GM18502 (cell line): ENCODE measurements at regions not wholly inside any gene's neighbourhood (a gene's known extent, or its start where the extent isn't known, plus 50 kb on each side); places are given as distances from the start of the nearest gene placed in this dataset.
A peak's percentile ranks its signal among the peaks of the same experiment; 100 is the strongest.

Experiments used
- ATAC-seq: cut with Tn5 transposase; IDR thresholded peaks from one replicate; pipeline ENCODE4 v1.9.1; 2021; ENCODE audit warnings: mild to moderate bottlenecking; ENCODE audit not compliant: unreplicated experiment, poor library complexity

- ATAC-seq = no peak
Observed at GRCh38 chr3:59551834-59552233, 502.0 kb upstream of the CFAP20DC start.

DNA sequence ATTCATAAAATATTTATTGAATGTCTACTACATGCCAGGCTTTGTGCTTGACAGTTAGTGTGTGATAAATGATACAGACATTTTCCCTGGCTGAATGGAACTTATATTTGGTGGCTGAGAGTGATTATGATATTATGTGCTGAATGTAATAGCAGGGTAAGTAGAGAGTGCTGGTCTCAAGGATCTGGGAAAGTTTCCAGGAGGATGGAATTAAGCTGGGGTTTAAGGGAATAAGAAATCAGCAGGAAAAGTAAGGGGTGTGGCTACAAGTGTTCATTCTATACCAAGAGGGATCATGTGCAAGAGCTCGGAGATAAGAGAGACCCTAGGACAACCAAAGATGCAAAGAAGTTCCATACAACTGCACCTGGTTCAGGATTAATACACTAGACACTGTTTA lies 500.1 kb upstream of the CFAP20DC start:
- ATAC-seq = no peak

GRCh38 chr3:59547874-59548273 lies 498.0 kb upstream of the CFAP20DC start:
- ATAC-seq = no peak

GRCh38 chr3:59546522-59546921 lies 496.7 kb upstream of the CFAP20DC start:
- ATAC-seq = no peak

GRCh38 chr3:59545374-59545773 lies 495.5 kb upstream of the CFAP20DC start:
- no peak for ATAC-seq

DNA sequence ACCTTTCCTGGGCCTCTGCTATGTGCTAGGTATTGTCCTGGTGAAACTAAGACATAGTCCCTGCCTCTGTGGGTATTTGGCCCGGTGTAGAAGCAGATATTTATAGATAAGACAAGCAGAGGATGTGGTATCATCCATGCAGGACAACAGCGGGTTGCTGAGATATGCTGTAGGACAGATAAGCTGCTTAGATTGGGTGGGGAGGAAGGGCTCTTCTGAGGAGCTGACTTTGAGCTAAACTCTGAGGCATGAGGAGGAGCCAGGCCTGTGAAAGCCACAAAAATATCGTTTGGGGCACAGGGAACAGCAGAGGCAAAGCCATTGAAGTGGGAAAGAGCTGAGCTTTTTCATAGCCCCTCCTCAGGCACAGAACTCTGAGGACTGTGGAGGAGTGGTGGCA lies 492.5 kb upstream of the CFAP20DC start:
- ATAC-seq = no peak

- peak; percentile 92 for ATAC-seq
Observed at GRCh38 chr3:59540696-59541095, 490.9 kb upstream of the CFAP20DC start.

GRCh38 chr3:59540241-59540640 lies 490.4 kb upstream of the CFAP20DC start:
- ATAC-seq = no peak

- no peak for ATAC-seq
Observed at GRCh38 chr3:59538753-59539432, 489.1 kb upstream of the CFAP20DC start.

- ATAC-seq = no peak
Observed at GRCh38 chr3:59535791-59536221, 486.0 kb upstream of the CFAP20DC start.

- ATAC-seq = no peak
Observed at GRCh38 chr3:59531994-59532393, 482.2 kb upstream of the CFAP20DC start.

- ATAC-seq = no peak
Observed at GRCh38 chr3:59531066-59531745, 481.4 kb upstream of the CFAP20DC start.

DNA sequence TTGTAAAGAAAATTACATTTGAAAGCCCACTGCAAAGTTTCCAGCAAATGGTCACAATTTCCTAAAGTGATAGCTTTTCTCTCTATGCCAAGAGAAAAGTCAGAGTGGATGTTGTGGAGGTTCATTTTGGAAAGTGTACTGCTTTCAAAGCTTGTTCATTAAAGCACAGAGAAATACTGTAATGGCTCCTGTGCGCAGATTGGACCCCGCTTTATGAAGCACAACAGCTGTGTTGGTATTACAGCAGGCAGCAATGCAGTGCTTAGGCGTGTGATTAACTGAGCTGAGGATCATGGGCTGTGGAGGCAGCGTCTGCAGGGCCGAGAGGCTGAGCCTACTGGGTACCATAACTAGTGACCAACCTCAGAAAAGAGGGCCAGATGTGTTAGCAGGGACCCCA lies 478.4 kb upstream of the CFAP20DC start:
- no peak for ATAC-seq

GRCh38 chr3:59527493-59527892 lies 477.7 kb upstream of the CFAP20DC start:
- ATAC-seq = no peak

- peak; percentile 54 for ATAC-seq
Observed at GRCh38 chr3:59526999-59527398, 477.2 kb upstream of the CFAP20DC start.

GRCh38 chr3:59522550-59522949 lies 472.7 kb upstream of the CFAP20DC start:
- no peak for ATAC-seq

DNA sequence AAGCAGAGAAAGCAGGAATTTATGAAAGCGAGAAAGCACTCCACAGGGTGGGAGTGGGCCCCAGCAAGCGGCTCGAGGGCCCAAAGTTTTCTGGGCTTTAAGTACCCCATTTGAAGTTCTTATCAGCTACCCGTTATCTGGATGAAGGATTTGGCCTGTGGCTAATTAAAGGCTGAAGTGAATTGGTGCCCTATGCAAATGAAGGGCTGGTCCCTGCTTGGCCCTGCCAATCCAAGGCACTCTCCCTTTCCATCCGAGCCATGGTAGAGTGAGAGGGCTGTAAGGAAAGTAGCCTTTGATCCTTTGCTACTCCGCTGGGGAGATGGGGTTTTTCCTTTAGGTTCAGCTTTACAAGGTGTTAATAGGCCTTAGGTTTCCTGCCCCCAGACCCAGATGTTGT lies 469.3 kb upstream of the CFAP20DC start:
- no peak for ATAC-seq

DNA sequence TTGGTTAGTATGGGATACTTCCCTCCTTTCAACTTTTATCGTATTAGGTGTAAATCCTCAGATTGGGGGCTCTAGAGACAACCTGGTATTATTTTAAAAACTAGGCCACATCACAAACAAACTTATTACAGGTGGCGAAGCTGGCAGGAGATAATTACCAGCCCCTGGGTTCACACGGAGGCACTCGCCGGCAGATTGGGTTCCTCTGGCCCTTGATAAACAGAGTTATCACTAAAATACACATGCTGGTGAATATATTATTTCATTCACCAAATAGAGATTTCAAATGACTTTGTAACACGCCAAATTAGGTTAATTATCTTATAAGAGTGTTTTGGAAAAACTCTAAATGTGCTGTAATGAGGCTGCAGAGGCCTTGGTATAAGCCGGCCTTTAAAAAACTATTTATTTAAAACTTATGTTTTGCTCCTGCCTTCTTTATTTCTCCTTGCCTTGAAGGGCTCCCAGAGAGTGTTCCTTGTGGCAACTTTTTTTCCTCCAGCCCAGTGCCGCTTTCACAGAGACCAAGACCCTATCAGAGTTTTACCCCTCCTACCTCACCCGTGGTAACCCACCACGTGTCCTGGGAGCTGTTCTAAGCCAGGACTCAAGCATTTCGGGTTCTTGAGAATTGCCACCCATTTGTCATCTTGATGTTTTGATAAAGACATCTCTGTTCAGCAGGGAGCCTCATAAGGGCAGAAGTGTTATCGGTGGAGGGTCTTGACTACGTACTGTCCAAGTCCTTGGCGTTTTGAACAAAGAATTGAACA lies 468.6 kb upstream of the CFAP20DC start:
- no peak for ATAC-seq

DNA sequence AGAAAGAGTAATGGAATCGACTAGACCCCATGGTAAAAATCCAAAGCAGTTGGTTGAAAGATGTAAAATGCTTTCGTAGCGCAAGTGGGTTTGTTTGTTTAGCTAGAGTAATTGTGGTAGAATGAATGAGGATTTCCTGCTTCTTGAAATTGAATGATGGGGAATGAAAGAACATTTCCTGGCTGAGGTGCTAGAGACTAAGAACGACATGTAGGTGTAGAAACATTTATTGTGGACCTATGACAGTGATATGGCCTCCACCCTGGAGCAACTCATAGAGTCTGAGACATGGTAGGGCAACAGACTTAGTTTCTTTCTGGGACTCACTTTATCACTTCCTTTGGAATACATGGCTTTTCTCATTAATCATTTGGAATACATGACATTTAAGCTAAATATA lies 467.6 kb upstream of the CFAP20DC start:
- ATAC-seq = no peak

- ATAC-seq = no peak
Observed at GRCh38 chr3:59515966-59516365, 466.1 kb upstream of the CFAP20DC start.

DNA sequence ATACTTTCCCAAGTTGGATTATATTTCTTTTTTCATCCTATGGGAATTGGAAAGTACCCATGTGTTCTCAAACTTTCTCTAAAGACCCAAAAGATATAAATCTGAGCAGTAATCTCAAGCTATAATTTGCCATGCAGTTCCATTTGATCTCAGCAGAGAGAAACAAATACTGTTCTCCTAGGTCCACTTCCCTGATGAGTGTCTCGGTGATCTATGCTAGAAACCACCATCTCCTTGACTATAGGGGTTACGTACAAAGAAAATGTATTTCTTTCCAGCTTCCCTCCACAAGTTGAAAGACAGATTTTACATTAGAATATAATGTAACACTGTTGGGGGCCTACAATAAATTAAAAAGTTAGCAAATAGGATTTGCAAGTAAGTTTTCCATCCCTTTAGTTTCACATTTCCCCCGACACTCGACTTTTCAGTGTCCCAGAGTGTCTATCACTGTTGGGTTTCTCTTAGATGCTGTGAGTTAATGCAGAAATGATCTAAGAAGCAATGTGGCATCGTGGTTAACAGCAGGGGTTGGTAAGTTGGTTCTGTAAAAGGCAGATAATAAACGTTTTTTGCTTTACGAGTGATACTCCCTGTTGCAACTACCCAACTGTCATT lies 465.1 kb upstream of the CFAP20DC start:
- ATAC-seq = no peak
